GM23338 (cell line): ENCODE measurements at regions not wholly inside any gene's neighbourhood (a gene's known extent, or its start where the extent isn't known, plus 50 kb on each side); places are given as distances from the start of the nearest gene placed in this dataset.

Experiments used
- ATAC-seq: fragments of 200-7000 bp; cut with Tn5 transposase; 3 replicates; pipeline ENCODE4 v1.9.1; 2020
- DNase-seq: peaks from one replicate; pipeline ENCODE4 v3.0.0-alpha.2; 2015; ENCODE audit warnings: low spot score
- H2AFZ ChIP-seq: fragments of 200-600 bp; sonication (generic); 2 replicates; pipeline ENCODE4 v1.8.0; 2016; ENCODE audit warnings: antibody characterized with exemption, mild to moderate bottlenecking, moderate library complexity
- H3F3A ChIP-seq: fragments of 200-600 bp; sonication (generic); replicated peaks from 2 replicates; pipeline ENCODE4 v1.8.0; 2017; ENCODE audit warnings: antibody characterized with exemption, mixed run types, low read depth
- H3K27ac ChIP-seq: fragments of 200-600 bp; sonication (generic); 2 replicates; pipeline ENCODE4 v1.6.1; 2016; ENCODE audit warnings: low read depth
- H3K27me3 ChIP-seq: fragments of 200-600 bp; sonication (generic); 2 replicates; pipeline ENCODE4 v1.8.0; 2016; ENCODE audit warnings: mild to moderate bottlenecking, mixed run types, moderate library complexity; ENCODE audit not compliant: insufficient read depth
- H3K36me3 ChIP-seq: fragments of 200-600 bp; sonication (generic); 2 replicates; pipeline ENCODE4 v1.8.0; 2016; ENCODE audit warnings: mild to moderate bottlenecking; ENCODE audit not compliant: insufficient read depth
- H3K4me1 ChIP-seq: fragments of 200-600 bp; sonication (generic); 2 replicates; pipeline ENCODE4 v1.8.0; 2016; ENCODE audit warnings: mild to moderate bottlenecking, moderate library complexity; ENCODE audit not compliant: insufficient read depth
- H3K4me2 ChIP-seq: fragments of 200-600 bp; sonication (generic); 2 replicates; pipeline ENCODE4 v1.7.1; 2017; ENCODE audit warnings: mixed run types
- H3K4me3 ChIP-seq: fragments of 200-600 bp; sonication (generic); 2 replicates; pipeline ENCODE4 v1.6.1; 2016; ENCODE audit warnings: mixed run types
- H3K79me2 ChIP-seq: fragments of 200-600 bp; sonication (generic); replicated peaks from 2 replicates; pipeline ENCODE4 v1.8.0; 2017; ENCODE audit warnings: mild to moderate bottlenecking; ENCODE audit not compliant: insufficient read depth
- H3K9me2 ChIP-seq: fragments of 200-600 bp; sonication (generic); 2 replicates; pipeline ENCODE4 v1.8.0; 2017; ENCODE audit not compliant: insufficient read depth
- H4K20me1 ChIP-seq: fragments of 200-600 bp; sonication (generic); replicated peaks from 2 replicates; pipeline ENCODE4 v1.8.0; 2017; ENCODE audit warnings: mild to moderate bottlenecking; ENCODE audit not compliant: insufficient read depth
- H3K27ac Mint-ChIP-seq: 2 replicates; pipeline ENCODE4 v1.8.0; 2020; ENCODE audit warnings: inconsistent platforms, mild to moderate bottlenecking, moderate library complexity, mixed read lengths
- H3K27me3 Mint-ChIP-seq: 3 replicates; pipeline ENCODE4 v1.8.0; 2022; ENCODE audit warnings: low read depth, mild to moderate bottlenecking, moderate library complexity, mixed read lengths, inconsistent platforms; ENCODE audit not compliant: insufficient read depth, poor library complexity
- H3K36me3 Mint-ChIP-seq: 3 replicates; pipeline ENCODE4 v1.8.0; 2021; ENCODE audit warnings: low read depth, mild to moderate bottlenecking, inconsistent platforms, moderate library complexity, mixed read lengths
- H3K4me1 Mint-ChIP-seq: 3 replicates; pipeline ENCODE4 v1.8.0; 2020; ENCODE audit warnings: mild to moderate bottlenecking, inconsistent platforms, mixed read lengths
- H3K4me3 Mint-ChIP-seq: 3 replicates; pipeline ENCODE4 v1.8.0; 2021; ENCODE audit warnings: moderate library complexity, mild to moderate bottlenecking, inconsistent platforms, mixed read lengths
- H3K9me3 Mint-ChIP-seq: 3 replicates; pipeline ENCODE4 v1.8.0; 2020; ENCODE audit warnings: moderate library complexity, mild to moderate bottlenecking, inconsistent platforms, mixed read lengths
- CTCF ChIP-seq, 2 experiments: fragments of 200-600 bp in 1 of 2; sonication (generic) in 1 of 2; conservative IDR thresholded peaks; 2 replicates each; pipeline versions ENCODE4 v1.5.1 to v1.6.1; 2016 to 2017; ENCODE audit warnings: antibody characterized with exemption in 2 of 2, low read depth in 2 of 2, mild to moderate bottlenecking in 2 of 2, moderate library complexity in 1 of 2
- ETS1 ChIP-seq: IDR thresholded peaks from 2 replicates; pipeline ENCODE4 v1.6.1; 2016; ENCODE audit warnings: antibody characterized with exemption
- EZH2 ChIP-seq: fragments of 200-600 bp; sonication (generic); IDR thresholded peaks from one replicate; pipeline ENCODE4 v1.8.0; 2017; ENCODE audit warnings: antibody characterized with exemption, mild to moderate bottlenecking, low read depth; ENCODE audit not compliant: unreplicated experiment
- EZH2phosphoT487 ChIP-seq: fragments of 200-600 bp; sonication (generic); IDR thresholded peaks from one replicate; pipeline ENCODE4 v1.8.1; 2018; ENCODE audit warnings: antibody characterized with exemption; ENCODE audit not compliant: unreplicated experiment
- JUNB ChIP-seq: IDR thresholded peaks from one replicate; pipeline ENCODE4 v1.6.1; 2016; ENCODE audit warnings: antibody characterized with exemption; ENCODE audit not compliant: unreplicated experiment
- NANOG ChIP-seq: IDR thresholded peaks from 2 replicates; pipeline ENCODE4 v1.6.1; 2016; ENCODE audit warnings: antibody characterized with exemption, borderline replicate concordance
- POLR2AphosphoS5 ChIP-seq: IDR thresholded peaks from 2 replicates; pipeline ENCODE4 v1.6.1; 2016; ENCODE audit warnings: antibody characterized with exemption, low read depth
- REST ChIP-seq: IDR thresholded peaks from one replicate; pipeline ENCODE4 v1.6.1; 2018; ENCODE audit warnings: antibody characterized with exemption; ENCODE audit not compliant: unreplicated experiment
- STAT1 ChIP-seq: IDR thresholded peaks from one replicate; pipeline ENCODE4 v1.6.1; 2016; ENCODE audit warnings: antibody characterized with exemption; ENCODE audit not compliant: unreplicated experiment
- ZNF114 ChIP-seq: fragments of 250-450 bp; sonication (Bioruptor Pico); IDR thresholded peaks from 2 replicates; pipeline ENCODE4 v1.5.0; 2020; ENCODE audit warnings: mild to moderate bottlenecking, moderate library complexity
- ZNF331 ChIP-seq: fragments of 250-450 bp; sonication (Bioruptor Pico); IDR thresholded peaks from 2 replicates; pipeline ENCODE4 v1.5.0; 2020; ENCODE audit warnings: low read depth, mild to moderate bottlenecking, moderate library complexity

- TF ChIP-seq ETS1 = no peak
- no peak for TF ChIP-seq ZNF114
- no peak for TF ChIP-seq ZNF331 (CRISPR knock-in tag)
- no peak for TF ChIP-seq REST
- TF ChIP-seq POLR2AphosphoS5 = no peak
Observed at GRCh38 chr21:20570824-20571232, 427.4 kb upstream of the NCAM2 start (continued).

GRCh38 chr21:20572582-20572981, 425.6 kb upstream of the NCAM2 start:
- H3K27me3 ChIP-seq = no peaks in the 10 kb centered on the region
- H3K79me2 ChIP-seq = no peaks in the 10 kb centered on the region
- Mint-ChIP-seq H3K36me3 (no peaks in the 10 kb centered on the region), H3K9me3 (no peaks in the 10 kb centered on the region; the same call in 2 of the 3 replicates), H3K4me1 (peaks cover 13% of the 10 kb centered on the region), H3K27me3 (no peaks in the 10 kb centered on the region), H3K27ac (no peak overlapping the region), H3K4me3 (no peak overlapping the region)
- DNase-seq (no peak), ATAC-seq (no peak)
- H3F3A ChIP-seq = no peaks in the 10 kb centered on the region
- no peaks in the 10 kb centered on the region for H3K36me3 ChIP-seq
- no peak overlapping the region for H3K27ac ChIP-seq
- no peaks in the 10 kb centered on the region for H3K9me2 ChIP-seq
- H3K4me1 ChIP-seq = peaks cover 5% of the 10 kb centered on the region; the same call in 1 of the 2 replicates
- H3K4me3 ChIP-seq = no peak overlapping the region
- no peak overlapping the region for H3K4me2 ChIP-seq
- no peaks in the 10 kb centered on the region for H4K20me1 ChIP-seq
- H2AFZ ChIP-seq = no peak overlapping the region
- TF ChIP-seq REST (no peak), EZH2phosphoT487 (no peak), EZH2 (no peak), CTCF (conservative IDR thresholded peaks at IDR 0.05; ENCODE audit: low read depth in 2 of 2) (no peak), NANOG (no peak), JUNB (no peak), STAT1 (no peak), ZNF114 (no peak), POLR2AphosphoS5 (no peak)
